SK-N-SH treated with all-trans-retinoic acid at 6 μM for 48 hours (cell line): ENCODE measurements at regions not wholly inside any gene's neighbourhood (a gene's known extent, or its start where the extent isn't known, plus 50 kb on each side); places are given as distances from the start of the nearest gene placed in this dataset.

ENCODE experiments used
- ESRRG ChIP-seq: fragments of 250-450 bp; sonication (Bioruptor Pico); IDR thresholded peaks from 2 replicates; pipeline ENCODE4 v1.6.1; 2021; ENCODE audit warnings: mild to moderate bottlenecking
- GLIS3 ChIP-seq: fragments of 250-450 bp; sonication (Bioruptor Pico); IDR thresholded peaks from 2 replicates; pipeline ENCODE4 v1.5.0; 2020; ENCODE audit warnings: mild to moderate bottlenecking, moderate library complexity
- OSR1 ChIP-seq: fragments of 250-450 bp; sonication (Bioruptor Pico); IDR thresholded peaks from 2 replicates; pipeline ENCODE4 v1.8.0; 2022; ENCODE audit warnings: moderate library complexity, mild to moderate bottlenecking, inconsistent platforms
- PATZ1 ChIP-seq: fragments of 250-450 bp; sonication (Bioruptor Pico); IDR thresholded peaks from 2 replicates; pipeline ENCODE4 v1.8.0; 2020; ENCODE audit warnings: mild to moderate bottlenecking, moderate library complexity, borderline replicate concordance
- RARB ChIP-seq: fragments of 250-450 bp; sonication (Bioruptor Pico); IDR thresholded peaks from 2 replicates; pipeline ENCODE4 v1.8.0; 2021; ENCODE audit warnings: mild to moderate bottlenecking, moderate library complexity
- ZNF565 ChIP-seq: fragments of 450-650 bp; formaldehyde crosslinking; conservative IDR thresholded peaks from 2 replicates; pipeline ENCODE4 v1.5.0; 2020; ENCODE audit warnings: low read depth, mild to moderate bottlenecking, moderate library complexity
- TF ChIP-seq, protein P1 (sequence below): fragments of 250-450 bp; sonication (Bioruptor Pico); IDR thresholded peaks from 2 replicates; pipeline ENCODE4 v1.5.1; 2020; ENCODE audit warnings: low read depth, mild to moderate bottlenecking, moderate library complexity

DNA sequence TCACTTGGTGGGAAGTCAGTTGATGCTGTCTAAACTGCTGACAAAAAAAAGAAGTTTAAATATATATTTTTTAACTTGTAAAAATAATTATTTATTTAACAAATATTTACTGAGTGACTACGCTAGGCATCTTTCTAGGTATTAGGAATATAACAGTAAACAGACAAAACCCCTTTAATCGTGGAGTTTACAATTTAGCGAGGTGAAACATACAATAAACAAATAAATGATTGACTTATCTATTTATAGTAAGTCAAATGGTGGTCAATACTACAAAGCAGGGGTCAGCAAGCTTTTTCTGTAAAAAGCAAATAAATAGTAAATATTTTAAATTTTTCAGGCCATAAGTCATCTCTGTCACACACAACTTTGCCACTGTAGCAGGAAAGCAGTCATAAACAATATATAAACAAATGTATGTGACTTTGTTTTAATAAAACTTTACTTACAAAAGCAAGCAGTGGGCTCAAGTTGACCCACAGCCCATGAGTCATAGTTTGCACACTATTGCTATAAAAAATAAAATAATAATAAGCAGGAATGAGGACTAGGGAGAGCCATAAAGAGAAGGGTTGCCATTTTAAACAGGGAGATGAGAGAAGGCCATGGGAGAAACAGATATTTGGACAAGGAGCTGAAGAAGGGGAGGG is 263.9 kb downstream of the PLPP3 start:
- TF ChIP-seq PATZ1 (CRISPR knock-in tag) (no peak), OSR1 (CRISPR knock-in tag) (no peak), GLIS3 (CRISPR knock-in tag) (no peak), ESRRG (CRISPR knock-in tag) (no peak), RARB (CRISPR knock-in tag) (no peak), ZNF565 (CRISPR knock-in tag) (no peak)
- TF ChIP-seq, protein P1, sequence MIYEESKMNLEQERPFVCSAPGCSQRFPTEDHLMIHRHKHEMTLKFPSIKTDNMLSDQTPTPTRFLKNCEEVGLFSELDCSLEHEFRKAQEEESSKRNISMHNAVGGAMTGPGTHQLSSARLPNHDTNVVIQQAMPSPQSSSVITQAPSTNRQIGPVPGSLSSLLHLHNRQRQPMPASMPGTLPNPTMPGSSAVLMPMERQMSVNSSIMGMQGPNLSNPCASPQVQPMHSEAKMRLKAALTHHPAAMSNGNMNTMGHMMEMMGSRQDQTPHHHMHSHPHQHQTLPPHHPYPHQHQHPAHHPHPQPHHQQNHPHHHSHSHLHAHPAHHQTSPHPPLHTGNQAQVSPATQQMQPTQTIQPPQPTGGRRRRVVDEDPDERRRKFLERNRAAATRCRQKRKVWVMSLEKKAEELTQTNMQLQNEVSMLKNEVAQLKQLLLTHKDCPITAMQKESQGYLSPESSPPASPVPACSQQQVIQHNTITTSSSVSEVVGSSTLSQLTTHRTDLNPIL (CRISPR knock-in tag), result no peak
